ENCODE measurements at regions not wholly inside any gene's neighbourhood (a gene's known extent, or its start where the extent isn't known, plus 50 kb on each side); places are given as distances from the start of the nearest gene placed in this dataset.

- Histone ChIP-seq H3K4me1 (ENCODE audit: insufficient read depth, low read length) (peaks cover 13% of the 10 kb centered on the region), H3K9ac (ENCODE audit: low read length) (no peak overlapping the region), H3K4me2 (ENCODE audit: low read length) (no peak overlapping the region), H3K36me3 (ENCODE audit: low read depth, low read length) (no peaks in the 10 kb centered on the region), H3K27ac (ENCODE audit: low read length) (no peak overlapping the region), H2AFZ (ENCODE audit: low read length) (no peak overlapping the region), H3K4me3 (ENCODE audit: low read length) (no peak overlapping the region), H3K79me2 (ENCODE audit: low read length) (no peaks in the 10 kb centered on the region), H3K9me2 (replicated peaks; ENCODE audit: low read length) (no peaks in the 10 kb centered on the region), H3K9me3 (ENCODE audit: low read length) (no peaks in the 10 kb centered on the region), H4K20me1 (ENCODE audit: low read length) (no peaks in the 10 kb centered on the region), H3K27me3 (ENCODE audit: low read length) (no peaks in the 10 kb centered on the region), H3F3A (ENCODE audit: low read length, unreplicated experiment) (no peaks in the 10 kb centered on the region)
- no peak for TF ChIP-seq EZH2 (IDR thresholded peaks at IDR 0.05; ENCODE audit: low read length, unreplicated experiment)
- TF ChIP-seq, protein P1, sequence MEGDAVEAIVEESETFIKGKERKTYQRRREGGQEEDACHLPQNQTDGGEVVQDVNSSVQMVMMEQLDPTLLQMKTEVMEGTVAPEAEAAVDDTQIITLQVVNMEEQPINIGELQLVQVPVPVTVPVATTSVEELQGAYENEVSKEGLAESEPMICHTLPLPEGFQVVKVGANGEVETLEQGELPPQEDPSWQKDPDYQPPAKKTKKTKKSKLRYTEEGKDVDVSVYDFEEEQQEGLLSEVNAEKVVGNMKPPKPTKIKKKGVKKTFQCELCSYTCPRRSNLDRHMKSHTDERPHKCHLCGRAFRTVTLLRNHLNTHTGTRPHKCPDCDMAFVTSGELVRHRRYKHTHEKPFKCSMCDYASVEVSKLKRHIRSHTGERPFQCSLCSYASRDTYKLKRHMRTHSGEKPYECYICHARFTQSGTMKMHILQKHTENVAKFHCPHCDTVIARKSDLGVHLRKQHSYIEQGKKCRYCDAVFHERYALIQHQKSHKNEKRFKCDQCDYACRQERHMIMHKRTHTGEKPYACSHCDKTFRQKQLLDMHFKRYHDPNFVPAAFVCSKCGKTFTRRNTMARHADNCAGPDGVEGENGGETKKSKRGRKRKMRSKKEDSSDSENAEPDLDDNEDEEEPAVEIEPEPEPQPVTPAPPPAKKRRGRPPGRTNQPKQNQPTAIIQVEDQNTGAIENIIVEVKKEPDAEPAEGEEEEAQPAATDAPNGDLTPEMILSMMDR (conservative IDR thresholded peaks at IDR 0.05; ENCODE audit: low read depth, low read length): no peak
- no peak for TF ChIP-seq EZH2phosphoT487 (IDR thresholded peaks at IDR 0.05; ENCODE audit: borderline replicate concordance, low read length)
- intact Hi-C loops (cut with micrococcal nuclease): no loop called here
- CTCF ChIA-PET: no interaction called here
- POLR2A ChIA-PET (ENCODE audit: unreplicated experiment): no interaction called here
- BruUV-seq (replicated peaks): no TSS peak
- ATAC-seq (no peak), DNase-seq (no peak)
Measured at GRCh38 chr6:43877463-43878126, 107.6 kb downstream of the VEGFA start.

DNA sequence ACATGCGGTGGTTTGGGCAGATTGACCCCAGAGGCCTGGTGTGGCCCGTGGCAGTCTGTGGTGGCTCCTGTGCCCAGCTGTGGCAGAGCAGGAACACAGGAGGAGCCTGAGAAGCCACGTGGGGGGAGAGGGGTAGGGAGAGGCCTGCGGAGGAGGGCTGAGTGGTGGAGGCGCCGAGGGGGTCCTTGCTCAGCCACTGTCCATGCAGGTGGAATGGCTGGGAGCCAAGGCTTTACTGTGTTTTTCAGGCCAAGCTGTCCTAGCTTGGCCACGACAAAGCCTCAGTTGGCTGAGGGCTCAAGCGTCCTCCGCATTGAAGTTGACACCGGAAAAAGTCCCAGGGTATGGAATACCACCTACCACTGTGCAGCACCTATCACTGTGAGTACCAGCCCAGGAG is 107.0 kb downstream of the VEGFA start:
- no peak for DNase-seq
- H4K20me1 ChIP-seq (ENCODE audit: low read length): no peaks in the 10 kb centered on the region
- H3F3A ChIP-seq (ENCODE audit: low read length, unreplicated experiment): no peaks in the 10 kb centered on the region
- intact Hi-C loops (cut with micrococcal nuclease): no loop called here
- no peaks in the 10 kb centered on the region for H3K79me2 ChIP-seq (ENCODE audit: low read length)
- CTCF ChIA-PET: no interaction called here
- no peaks in the 10 kb centered on the region for H3K9me3 ChIP-seq (ENCODE audit: low read length)
- H3K27ac ChIP-seq (ENCODE audit: low read length): no peak overlapping the region
- no peak for ATAC-seq
- no peaks in the 10 kb centered on the region for H3K9me2 ChIP-seq (replicated peaks; ENCODE audit: low read length)
- H3K4me1 ChIP-seq (ENCODE audit: insufficient read depth, low read length): peaks cover 13% of the 10 kb centered on the region
- no peak overlapping the region for H2AFZ ChIP-seq (ENCODE audit: low read length)
- H3K27me3 ChIP-seq (ENCODE audit: low read length): no peaks in the 10 kb centered on the region
- no peak overlapping the region for H3K4me3 ChIP-seq (ENCODE audit: low read length)
- no peak for TF ChIP-seq EZH2 (IDR thresholded peaks at IDR 0.05; ENCODE audit: low read length, unreplicated experiment)
- TF ChIP-seq, protein P1 (conservative IDR thresholded peaks at IDR 0.05; ENCODE audit: low read depth, low read length): no peak
- no peak for TF ChIP-seq EZH2phosphoT487 (IDR thresholded peaks at IDR 0.05; ENCODE audit: borderline replicate concordance, low read length)
- no peak overlapping the region for H3K4me2 ChIP-seq (ENCODE audit: low read length)
- POLR2A ChIA-PET (ENCODE audit: unreplicated experiment): no interaction called here
- BruUV-seq (replicated peaks): no TSS peak
- H3K9ac ChIP-seq (ENCODE audit: low read length): no peak overlapping the region
- H3K36me3 ChIP-seq (ENCODE audit: low read depth, low read length): no peaks in the 10 kb centered on the region

- TF ChIP-seq, protein P1 (conservative IDR thresholded peaks at IDR 0.05; ENCODE audit: low read depth, low read length): no peak
- no peak for TF ChIP-seq EZH2phosphoT487 (IDR thresholded peaks at IDR 0.05; ENCODE audit: borderline replicate concordance, low read length)
- no peak for TF ChIP-seq EZH2 (IDR thresholded peaks at IDR 0.05; ENCODE audit: low read length, unreplicated experiment)
- BruUV-seq (replicated peaks): no TSS peak
- H4K20me1 ChIP-seq (ENCODE audit: low read length): no peaks in the 10 kb centered on the region
- H3K27ac ChIP-seq (ENCODE audit: low read length): no peak overlapping the region
- intact Hi-C loops (cut with micrococcal nuclease): no loop called here
- no peak for DNase-seq
- no peaks in the 10 kb centered on the region for H3K9me3 ChIP-seq (ENCODE audit: low read length)
- no peaks in the 10 kb centered on the region for H3K27me3 ChIP-seq (ENCODE audit: low read length)
- no peak overlapping the region for H3K4me3 ChIP-seq (ENCODE audit: low read length)
- H3K36me3 ChIP-seq (ENCODE audit: low read depth, low read length): no peaks in the 10 kb centered on the region
- no peak overlapping the region for H2AFZ ChIP-seq (ENCODE audit: low read length)
- no peak for ATAC-seq
- CTCF ChIA-PET: no interaction called here
- POLR2A ChIA-PET (ENCODE audit: unreplicated experiment): no interaction called here
- no peak overlapping the region for H3K9ac ChIP-seq (ENCODE audit: low read length)
- no peak overlapping the region for H3K4me2 ChIP-seq (ENCODE audit: low read length)
- H3K79me2 ChIP-seq (ENCODE audit: low read length): no peaks in the 10 kb centered on the region
- H3F3A ChIP-seq (ENCODE audit: low read length, unreplicated experiment): no peaks in the 10 kb centered on the region
- peaks cover 13% of the 10 kb centered on the region for H3K4me1 ChIP-seq (ENCODE audit: insufficient read depth, low read length)
- no peaks in the 10 kb centered on the region for H3K9me2 ChIP-seq (replicated peaks; ENCODE audit: low read length)
Measured at GRCh38 chr6:43876602-43877001, 106.6 kb downstream of the VEGFA start.
